Progenitor cell of endocrine pancreas (in vitro differentiated cells): ENCODE measurements at regions not wholly inside any gene's neighbourhood (a gene's known extent, or its start where the extent isn't known, plus 50 kb on each side); places are given as distances from the start of the nearest gene placed in this dataset.

Experiments used
- DNase-seq: peaks from one replicate; pipeline ENCODE4 v3.0.0; 2021; ENCODE audit warnings: low spot score; ENCODE audit not compliant: unreplicated experiment
- H3K27ac Mint-ChIP-seq: 2 replicates; pipeline ENCODE4 v1.8.0; 2021; ENCODE audit warnings: mild to moderate bottlenecking, moderate library complexity, mixed read lengths
- H3K27me3 Mint-ChIP-seq: 2 replicates; pipeline ENCODE4 v1.8.0; 2021; ENCODE audit warnings: mixed read lengths
- H3K36me3 Mint-ChIP-seq: 2 replicates; pipeline ENCODE4 v1.8.0; 2022; ENCODE audit warnings: mixed read lengths; ENCODE audit not compliant: insufficient read depth
- H3K4me1 Mint-ChIP-seq: 2 replicates; pipeline ENCODE4 v1.8.0; 2021; ENCODE audit warnings: low read depth, mixed read lengths
- H3K4me3 Mint-ChIP-seq: 2 replicates; pipeline ENCODE4 v1.8.0; 2021; ENCODE audit warnings: low read depth, mild to moderate bottlenecking, moderate library complexity, mixed read lengths
- H3K9me3 Mint-ChIP-seq: 2 replicates; pipeline ENCODE4 v1.8.0; 2021; ENCODE audit warnings: low read depth, mixed read lengths
- CTCF ChIP-seq: fragments of 200-600 bp; sonication (generic); IDR thresholded peaks from one replicate; pipeline ENCODE4 v1.5.0; 2021; ENCODE audit warnings: antibody characterized with exemption, mild to moderate bottlenecking; ENCODE audit not compliant: unreplicated experiment

DNA sequence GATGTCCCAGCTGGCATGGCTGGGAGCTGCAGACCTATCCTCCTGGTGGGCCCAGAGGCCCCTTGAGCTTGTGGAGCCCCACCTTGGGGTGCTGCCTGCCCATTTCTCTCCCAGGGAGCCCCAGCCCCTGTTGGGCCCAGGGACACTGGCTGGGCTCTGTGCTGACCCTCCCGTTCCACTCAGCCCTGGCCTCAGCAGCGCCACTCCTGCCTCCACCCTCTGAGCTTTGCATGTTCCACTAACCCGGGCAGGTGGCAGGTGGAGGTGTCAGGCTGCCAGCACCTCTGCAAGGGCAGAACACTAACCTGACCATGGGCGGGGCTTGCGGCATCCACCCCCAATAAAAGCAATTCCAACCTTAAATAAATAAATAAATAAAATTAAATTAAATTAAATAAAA is 299.2 kb downstream of the LRIG3 start:
- DNase-seq = no peak
- Mint-ChIP-seq H3K27ac (no peak overlapping the region), H3K4me1 (no peaks in the 10 kb centered on the region), H3K27me3 (no peaks in the 10 kb centered on the region), H3K4me3 (no peak overlapping the region), H3K36me3 (no peaks in the 10 kb centered on the region), H3K9me3 (peaks cover 7% of the 10 kb centered on the region)
- TF ChIP-seq CTCF = no peak

DNA sequence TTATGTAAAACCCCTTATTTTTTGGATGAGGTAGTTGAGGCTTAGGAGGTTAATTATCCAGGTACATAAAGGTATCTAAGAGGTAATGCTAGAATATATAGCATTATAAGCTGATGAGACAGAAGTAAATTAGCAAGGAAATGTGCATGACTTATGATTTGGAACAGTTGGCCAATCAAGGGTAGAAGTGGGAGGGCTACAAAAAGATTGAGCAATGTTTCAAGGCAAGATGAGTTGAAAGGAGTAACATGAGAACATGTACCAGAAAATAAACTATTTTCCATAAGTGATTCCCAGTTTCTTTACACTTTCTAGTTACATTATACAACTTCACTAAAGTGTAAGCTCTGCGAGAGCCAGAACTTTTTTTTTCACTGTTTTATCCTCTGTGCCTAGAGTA is 290.9 kb downstream of the LRIG3 start:
- no peak for TF ChIP-seq CTCF
- peaks cover 5% of the 10 kb centered on the region for H3K9me3 Mint-ChIP-seq
- no peak overlapping the region for H3K4me3 Mint-ChIP-seq
- H3K36me3 Mint-ChIP-seq = no peaks in the 10 kb centered on the region
- DNase-seq = no peak
- no peaks in the 10 kb centered on the region for H3K27me3 Mint-ChIP-seq
- H3K4me1 Mint-ChIP-seq = peaks cover 6% of the 10 kb centered on the region
- no peak overlapping the region for H3K27ac Mint-ChIP-seq

DNA sequence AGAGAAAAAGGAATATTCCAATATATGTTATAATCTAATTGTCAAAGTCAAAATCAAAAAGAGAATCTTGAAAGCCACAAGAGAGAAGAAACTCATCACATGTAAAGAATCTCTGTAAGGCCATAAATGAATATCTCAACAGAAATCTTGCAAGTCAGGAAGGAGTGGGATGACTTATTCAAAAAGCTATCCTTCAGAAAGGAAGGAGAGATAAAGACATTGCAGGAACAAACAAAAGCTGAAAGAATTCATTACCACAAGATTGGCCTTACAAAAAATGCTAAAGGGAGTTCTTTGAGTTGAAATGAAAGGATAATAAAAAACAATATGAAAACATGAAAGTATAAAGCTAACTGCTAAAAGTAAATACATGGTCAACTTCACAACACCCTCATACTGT is 286.8 kb downstream of the LRIG3 start:
- H3K4me1 Mint-ChIP-seq = peaks cover 6% of the 10 kb centered on the region

GRCh38 chr12:58639318-58639934 is 280.9 kb downstream of the LRIG3 start:
- Mint-ChIP-seq H3K4me3 (no peak overlapping the region), H3K9me3 (peaks cover 16% of the 10 kb centered on the region), H3K4me1 (no peaks in the 10 kb centered on the region), H3K27ac (no peak overlapping the region), H3K36me3 (peaks cover 5% of the 10 kb centered on the region), H3K27me3 (no peaks in the 10 kb centered on the region)
- no peak for TF ChIP-seq CTCF
- DNase-seq = no peak

More for the DNA sequence above, 286.8 kb downstream of the LRIG3 start:
- H3K36me3 Mint-ChIP-seq = peaks cover 5% of the 10 kb centered on the region
- no peak overlapping the region for H3K4me3 Mint-ChIP-seq
- TF ChIP-seq CTCF = no peak
- no peaks in the 10 kb centered on the region for H3K27me3 Mint-ChIP-seq
- H3K27ac Mint-ChIP-seq = no peak overlapping the region
- H3K9me3 Mint-ChIP-seq = peaks cover 18% of the 10 kb centered on the region
- no peak for DNase-seq

DNA sequence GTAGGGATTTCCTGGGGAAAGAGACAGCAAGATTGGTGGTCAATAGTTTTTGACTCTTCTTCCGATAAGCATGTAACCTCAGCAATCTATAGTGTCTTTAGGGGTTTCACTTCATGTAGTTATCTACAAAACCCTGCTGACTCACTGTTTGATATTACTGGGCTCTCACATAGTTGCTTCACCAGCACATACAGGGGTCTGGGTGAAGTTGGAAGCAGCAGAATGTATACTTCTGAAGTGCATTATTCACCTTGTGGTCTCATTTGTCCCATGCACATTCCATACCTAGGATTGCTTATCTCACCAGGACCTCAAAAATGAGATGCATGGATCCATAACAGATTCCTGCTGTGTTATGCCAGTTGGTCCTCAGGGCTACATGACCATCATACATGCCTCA is 280.0 kb downstream of the LRIG3 start:
- H3K4me3 Mint-ChIP-seq = no peak overlapping the region

More for the DNA sequence above, 280.0 kb downstream of the LRIG3 start:
- Mint-ChIP-seq H3K9me3 (peaks cover 12% of the 10 kb centered on the region), H3K4me1 (no peaks in the 10 kb centered on the region), H3K27ac (no peak overlapping the region), H3K36me3 (peaks cover 3% of the 10 kb centered on the region), H3K27me3 (no peaks in the 10 kb centered on the region)
- no peak for DNase-seq
- no peak for TF ChIP-seq CTCF
